Gastrocnemius medialis (tissue), 4 donors: ENCODE measurements at regions not wholly inside any gene's neighbourhood (a gene's known extent, or its start where the extent isn't known, plus 50 kb on each side); places are given as distances from the start of the nearest gene placed in this dataset.

Experiments
- CTCF ChIP-seq, 5 experiments: fragments of 450-650 bp in 3 of 5; fragments of 200-600 bp in 2 of 5; sonication (generic) in 2 of 5; IDR thresholded peaks in 4 of 5; conservative IDR thresholded peaks in 1 of 5; 1 replicate in 4 of 5; 2 replicates in 1 of 5; pipeline ENCODE4 v1.5.1; 2016 to 2019; ENCODE audit warnings: antibody characterized with exemption in 5 of 5, mild to moderate bottlenecking in 3 of 5, moderate library complexity in 3 of 5
- POLR2A ChIP-seq, 2 donors: fragments of 450-650 bp; IDR thresholded peaks; one replicate each; pipeline ENCODE4 v1.6.1; 2017; ENCODE audit warnings: antibody characterized with exemption in 2 of 2, mild to moderate bottlenecking in 2 of 2, moderate library complexity in 2 of 2

GRCh38 chr6:91098006-91098405 is 511.1 kb upstream of the MAP3K7 start:
- TF ChIP-seq CTCF (IDR thresholded peaks at IDR 0.05 in 4 of 5, conservative IDR thresholded peaks at IDR 0.05 in 1 of 5) (no peak), POLR2A (IDR thresholded peaks at IDR 0.05) (no peak)
